GM10266 (cell line): ENCODE measurements at regions not wholly inside any gene's neighbourhood (a gene's known extent, or its start where the extent isn't known, plus 50 kb on each side); places are given as distances from the start of the nearest gene placed in this dataset.

ENCODE experiments used
- DNase-seq: peaks from one replicate; pipeline ENCODE4 v3.0.0; 2012; ENCODE audit errors: extremely low spot score
- CTCF ChIP-seq: IDR thresholded peaks from 2 replicates; pipeline ENCODE4 v1.5.1; 2012; ENCODE audit warnings: mild to moderate bottlenecking, low read depth; ENCODE audit not compliant: control insufficient read depth, insufficient read depth; ENCODE audit errors: missing control alignments

- TF ChIP-seq CTCF, result no peak
Observed at GRCh38 chr7:93651603-93652159, 77.2 kb upstream of the CALCR start.

DNA sequence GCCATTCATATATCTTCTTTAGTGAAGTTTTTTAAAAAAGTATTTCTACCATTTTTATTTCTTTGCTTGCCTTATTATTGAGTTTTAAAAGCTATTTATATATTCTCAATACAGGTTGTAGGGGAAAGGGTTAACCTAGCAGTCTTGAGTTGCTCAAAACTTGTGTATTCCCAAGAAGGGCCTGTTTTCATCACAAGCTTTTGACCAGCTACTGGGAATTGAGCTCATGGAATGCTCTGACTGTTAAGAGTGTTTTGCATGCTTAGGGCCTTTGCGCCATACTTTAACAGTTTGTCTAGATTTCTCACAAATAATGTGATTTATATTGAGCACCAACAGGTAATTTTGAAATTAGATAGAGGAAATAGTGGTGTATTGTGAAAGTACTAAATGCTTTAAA is 72.0 kb upstream of the CALCR start:
- no peak for TF ChIP-seq CTCF
- no peak for DNase-seq

More at GRCh38 chr7:93651603-93652159, 77.2 kb upstream of the CALCR start:
- DNase-seq, result no peak

GRCh38 chr7:93636276-93636675 is 61.8 kb upstream of the CALCR start:
- DNase-seq, result no peak

DNA sequence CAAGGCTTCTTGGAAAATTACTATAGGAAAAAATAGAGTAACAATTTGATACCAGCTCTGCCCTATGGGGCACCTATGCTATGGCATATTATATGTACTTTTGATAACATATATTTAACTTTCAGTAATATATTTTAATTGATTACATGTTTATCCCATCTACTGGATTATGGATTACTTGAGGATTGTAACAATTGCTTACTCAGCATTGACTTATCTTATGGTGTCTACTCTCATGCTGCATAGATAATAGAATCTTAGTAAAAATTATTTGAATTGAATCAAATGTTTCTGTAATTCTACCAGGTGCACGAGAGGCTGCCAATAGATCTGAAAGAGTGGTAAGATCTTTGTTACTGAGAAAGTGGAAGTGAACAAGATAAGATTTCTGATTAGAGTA is 57.8 kb upstream of the CALCR start:
- DNase-seq, result no peak
- no peak for TF ChIP-seq CTCF

More at GRCh38 chr7:93636276-93636675, 61.8 kb upstream of the CALCR start:
- TF ChIP-seq CTCF, result no peak

- TF ChIP-seq CTCF, result no peak
- DNase-seq, result no peak
Observed at GRCh38 chr7:93629291-93629801, 54.8 kb upstream of the CALCR start.

DNA sequence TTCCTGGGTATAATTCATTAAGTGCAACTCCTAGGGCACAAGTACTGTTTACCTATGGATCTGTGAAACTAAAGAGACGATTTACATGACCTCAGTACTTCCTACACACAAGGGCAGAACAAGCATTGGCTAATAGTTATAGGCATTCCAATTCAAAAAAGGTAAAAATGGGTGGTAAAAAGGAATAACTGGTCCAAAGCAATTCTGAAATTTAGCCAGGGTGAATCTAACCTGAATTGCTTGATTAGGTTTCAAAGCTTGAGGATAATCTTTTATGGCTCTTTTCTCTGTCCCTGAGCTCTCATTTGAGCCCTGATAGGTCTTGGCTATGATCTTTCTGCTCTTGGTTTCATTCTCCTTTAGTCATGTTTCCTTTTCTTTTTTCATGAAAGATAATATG is 52.3 kb upstream of the CALCR start:
- no peak for DNase-seq
- TF ChIP-seq CTCF, result no peak
